ENCODE measurements at regions not wholly inside any gene's neighbourhood (a gene's known extent, or its start where the extent isn't known, plus 50 kb on each side); places are given as distances from the start of the nearest gene placed in this dataset.
"Not testable (repeated sequence)": the region's sequence is repeated elsewhere in the genome, so short reads cannot be mapped to it uniquely, and the experiment has no call there.

DNA sequence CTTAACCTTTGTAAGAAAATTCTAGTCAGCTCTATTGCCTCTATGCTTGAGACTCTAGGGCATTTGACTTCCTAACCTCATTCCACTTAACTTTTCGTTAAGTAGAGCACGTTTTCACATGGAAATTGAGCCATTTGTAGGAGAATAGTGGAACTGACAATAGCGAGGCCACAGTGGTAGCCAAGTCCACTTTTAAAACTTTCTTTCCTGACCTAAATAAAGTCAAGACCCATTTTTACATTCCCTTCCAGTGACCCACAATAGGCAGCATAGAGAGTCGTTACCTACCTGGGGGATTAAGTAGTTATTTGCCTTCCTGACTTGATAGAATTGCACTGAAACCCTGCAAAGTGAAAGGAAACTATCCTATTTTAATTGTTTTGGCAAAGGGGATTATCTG is 386.0 kb upstream of the NECTIN3 start:
- no peak overlapping the region for H3K4me3 Mint-ChIP-seq
- H3K27ac Mint-ChIP-seq, result no peak overlapping the region
- DNase-seq, result no peak
- H3K4me1 ChIP-seq (ENCODE audit: insufficient read depth, low read length), result no peaks in the 10 kb centered on the region
- ChIA-PET POLR2A (ENCODE audit: partially characterized antibody) (no interaction called here), CTCF (ENCODE audit: partially characterized antibody) (no interaction called here)
- intact Hi-C loops (cut with micrococcal nuclease), result no loop called here
- H3K36me3 Mint-ChIP-seq, result no peaks in the 10 kb centered on the region
- H3K9me3 ChIP-seq (ENCODE audit: control insufficient read depth in 1 of 2, low read length in 2 of 2), result no peaks in the 10 kb centered on the region
- peaks cover 0 to 2% (median 0%) of the 10 kb centered on the region in 8 donors for H3K9me3 Mint-ChIP-seq
- peaks cover 6 to 7% of the 10 kb centered on the region in 2 donors for H3K27me3 Mint-ChIP-seq
- peaks cover 0 to 3% (median 0%) of the 10 kb centered on the region in 4 donors for H3K4me1 Mint-ChIP-seq
- no peak overlapping the region for H3K27ac ChIP-seq (ENCODE audit: low read depth, low read length)
- no peaks in the 10 kb centered on the region for H3K27me3 ChIP-seq (ENCODE audit: insufficient read depth, low read length)
- no peak overlapping the region for H3K4me3 ChIP-seq (ENCODE audit: low read length in 2 of 2)
- no peaks in the 10 kb centered on the region for H3K36me3 ChIP-seq (ENCODE audit: insufficient read depth, low read length)

DNA sequence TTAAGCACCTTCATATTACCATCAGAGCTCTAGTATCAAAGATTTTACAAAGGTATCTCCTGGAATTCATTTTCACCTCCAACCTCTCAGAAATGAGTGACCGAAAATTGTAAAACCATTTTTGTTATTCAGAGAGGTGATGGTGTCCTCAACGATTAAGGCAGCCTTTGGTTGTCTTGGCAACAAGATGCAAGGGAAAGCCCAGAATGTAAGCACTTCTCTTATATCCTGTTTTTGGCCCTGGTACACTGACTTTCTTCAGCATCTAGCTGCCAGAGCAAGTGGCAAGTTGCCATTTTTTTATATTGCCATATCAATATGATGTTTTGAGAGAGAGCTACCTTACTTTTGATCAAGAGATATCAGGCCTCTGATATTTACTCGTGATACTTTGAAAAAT is 384.9 kb upstream of the NECTIN3 start:
- Histone ChIP-seq H3K4me3 (ENCODE audit: low read length in 2 of 2) (no peak overlapping the region), H3K9me3 (ENCODE audit: control insufficient read depth in 1 of 2, low read length in 2 of 2) (no peaks in the 10 kb centered on the region), H3K36me3 (ENCODE audit: insufficient read depth, low read length) (no peaks in the 10 kb centered on the region), H3K27ac (ENCODE audit: low read depth, low read length) (no peak overlapping the region), H3K4me1 (ENCODE audit: insufficient read depth, low read length) (no peaks in the 10 kb centered on the region), H3K27me3 (ENCODE audit: insufficient read depth, low read length) (no peaks in the 10 kb centered on the region)
- H3K27me3 Mint-ChIP-seq, result peaks cover 6 to 7% of the 10 kb centered on the region in 2 donors
- H3K27ac Mint-ChIP-seq, result no peak overlapping the region
- peaks cover 0 to 3% (median 0%) of the 10 kb centered on the region in 4 donors for H3K4me1 Mint-ChIP-seq
- CTCF ChIA-PET (ENCODE audit: partially characterized antibody), result no interaction called here
- no peak for DNase-seq
- H3K36me3 Mint-ChIP-seq, result no peaks in the 10 kb centered on the region
- POLR2A ChIA-PET (ENCODE audit: partially characterized antibody), result no interaction called here
- peaks cover 0 to 2% (median 0%) of the 10 kb centered on the region in 8 donors for H3K9me3 Mint-ChIP-seq
- intact Hi-C loops (cut with micrococcal nuclease), result no loop called here
- H3K4me3 Mint-ChIP-seq, result no peak overlapping the region

DNA sequence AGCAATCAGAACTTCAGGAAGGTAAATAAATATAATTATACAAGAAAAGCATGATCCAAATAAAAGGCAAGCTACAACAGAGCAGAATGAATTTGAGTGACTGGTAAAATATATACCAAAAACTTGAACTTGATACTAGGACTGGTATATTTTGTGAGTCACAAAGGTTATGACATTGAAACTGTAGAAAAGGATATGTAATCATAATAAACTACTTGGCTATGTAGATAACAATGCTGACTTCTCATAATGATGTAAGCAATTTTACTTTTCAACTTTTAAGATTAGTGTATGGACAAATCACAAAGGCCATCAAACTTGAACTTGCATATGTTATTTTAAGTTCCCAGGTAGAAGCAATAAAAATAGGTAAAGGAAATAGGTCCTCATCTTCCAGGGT is 384.5 kb upstream of the NECTIN3 start:
- Mint-ChIP-seq H3K9me3 (peaks cover 0 to 2% (median 0%) of the 10 kb centered on the region in 8 donors), H3K4me3 (no peak overlapping the region), H3K27ac (no peak overlapping the region), H3K27me3 (peaks cover 6 to 7% of the 10 kb centered on the region in 2 donors), H3K36me3 (no peaks in the 10 kb centered on the region), H3K4me1 (peaks cover 0 to 3% (median 0%) of the 10 kb centered on the region in 4 donors)
- Histone ChIP-seq H3K27ac (ENCODE audit: low read depth, low read length) (no peak overlapping the region), H3K9me3 (ENCODE audit: control insufficient read depth in 1 of 2, low read length in 2 of 2) (no peaks in the 10 kb centered on the region), H3K4me3 (ENCODE audit: low read length in 2 of 2) (no peak overlapping the region), H3K4me1 (ENCODE audit: insufficient read depth, low read length) (no peaks in the 10 kb centered on the region), H3K36me3 (ENCODE audit: insufficient read depth, low read length) (no peaks in the 10 kb centered on the region), H3K27me3 (ENCODE audit: insufficient read depth, low read length) (no peaks in the 10 kb centered on the region)
- POLR2A ChIA-PET (ENCODE audit: partially characterized antibody), result no interaction called here
- intact Hi-C loops (cut with micrococcal nuclease), result no loop called here
- DNase-seq, result no peak
- CTCF ChIA-PET (ENCODE audit: partially characterized antibody), result no interaction called here

DNA sequence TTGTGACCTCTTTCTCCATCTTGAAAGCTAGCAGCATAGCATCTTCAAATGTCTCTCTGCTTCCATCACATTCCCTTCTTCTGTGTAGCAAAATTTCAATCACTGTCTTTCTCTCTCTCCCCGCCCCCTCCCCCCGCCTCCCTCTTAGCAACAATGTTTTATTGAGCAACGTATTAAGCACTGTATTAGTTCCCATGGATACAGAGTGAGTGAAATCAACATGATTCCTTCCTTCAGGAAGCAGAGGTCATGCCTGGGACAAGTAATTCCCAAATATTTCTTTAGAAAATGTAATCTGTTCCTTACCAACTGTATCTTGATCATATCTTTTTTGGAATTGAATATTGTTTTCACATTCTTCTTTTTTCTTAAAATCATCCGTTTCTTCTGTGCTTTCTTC is 373.7 kb upstream of the NECTIN3 start:
- peaks cover 0 to 7% (median 0%) of the 10 kb centered on the region in 8 donors for H3K9me3 Mint-ChIP-seq
- POLR2A ChIA-PET (ENCODE audit: partially characterized antibody), result no interaction called here
- CTCF ChIA-PET (ENCODE audit: partially characterized antibody), result no interaction called here
- Histone ChIP-seq H3K4me3 (ENCODE audit: low read length in 2 of 2) (no peak overlapping the region), H3K36me3 (ENCODE audit: insufficient read depth, low read length) (no peaks in the 10 kb centered on the region), H3K9me3 (ENCODE audit: control insufficient read depth in 1 of 2, low read length in 2 of 2) (no peaks in the 10 kb centered on the region), H3K27ac (ENCODE audit: low read depth, low read length) (no peak overlapping the region), H3K4me1 (ENCODE audit: insufficient read depth, low read length) (no peaks in the 10 kb centered on the region), H3K27me3 (ENCODE audit: insufficient read depth, low read length) (no peaks in the 10 kb centered on the region)
- no peaks in the 10 kb centered on the region for H3K36me3 Mint-ChIP-seq
- DNase-seq, result no peak
- H3K4me1 Mint-ChIP-seq, result peaks cover 0 to 4% (median 2%) of the 10 kb centered on the region in 4 donors
- H3K27ac Mint-ChIP-seq, result no peak overlapping the region
- H3K4me3 Mint-ChIP-seq, result no peak overlapping the region
- peaks cover 0 to 2% of the 10 kb centered on the region in 2 donors for H3K27me3 Mint-ChIP-seq
- intact Hi-C loops (cut with micrococcal nuclease), result no loop called here

DNA sequence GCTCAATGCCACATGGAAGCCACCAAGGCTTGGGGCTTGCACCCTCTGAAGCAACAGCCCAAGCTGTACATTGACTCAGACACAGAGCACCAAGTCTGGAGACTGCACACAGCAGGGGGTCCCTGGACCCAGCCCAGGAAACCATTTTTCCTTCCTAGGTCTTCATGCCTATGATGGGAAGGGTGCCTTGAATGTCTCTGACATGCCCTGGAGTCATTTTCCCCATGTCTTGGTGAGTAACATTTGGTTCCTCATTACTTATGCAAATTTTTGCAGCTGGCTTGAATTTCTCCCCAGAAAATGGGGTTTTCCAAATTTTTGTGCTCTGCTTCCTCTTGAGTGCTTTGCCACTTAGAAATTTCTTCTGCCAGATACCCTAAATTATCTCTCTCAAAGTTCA is 367.3 kb upstream of the NECTIN3 start:
- H3K27ac ChIP-seq (ENCODE audit: low read depth, low read length); H3K4me1 Mint-ChIP-seq; H3K4me1 ChIP-seq (ENCODE audit: insufficient read depth, low read length); intact Hi-C loops (cut with micrococcal nuclease); H3K4me3 ChIP-seq (ENCODE audit: low read length in 2 of 2); H3K36me3 ChIP-seq (ENCODE audit: insufficient read depth, low read length); H3K36me3 Mint-ChIP-seq; H3K4me3 Mint-ChIP-seq; DNase-seq; H3K9me3 ChIP-seq (ENCODE audit: control insufficient read depth in 1 of 2, low read length in 2 of 2); CTCF ChIA-PET (ENCODE audit: partially characterized antibody); H3K27ac Mint-ChIP-seq; H3K27me3 ChIP-seq (ENCODE audit: insufficient read depth, low read length); POLR2A ChIA-PET (ENCODE audit: partially characterized antibody); H3K27me3 Mint-ChIP-seq: not testable (repeated sequence)
- peaks cover 0 to 11% (median 5%) of the 10 kb centered on the region in 8 donors for H3K9me3 Mint-ChIP-seq

- ChIA-PET POLR2A (ENCODE audit: partially characterized antibody) (no interaction called here), CTCF (ENCODE audit: partially characterized antibody) (no interaction called here)
- Histone ChIP-seq H3K9me3 (ENCODE audit: control insufficient read depth in 1 of 2, low read length in 2 of 2) (no peaks in the 10 kb centered on the region), H3K27me3 (ENCODE audit: insufficient read depth, low read length) (no peaks in the 10 kb centered on the region), H3K4me3 (ENCODE audit: low read length in 2 of 2) (no peak overlapping the region), H3K36me3 (ENCODE audit: insufficient read depth, low read length) (no peaks in the 10 kb centered on the region), H3K4me1 (ENCODE audit: insufficient read depth, low read length) (no peaks in the 10 kb centered on the region), H3K27ac (ENCODE audit: low read depth, low read length) (no peak overlapping the region)
- Mint-ChIP-seq H3K4me1 (no peaks in the 10 kb centered on the region), H3K36me3 (no peaks in the 10 kb centered on the region), H3K27ac (no peak overlapping the region), H3K9me3 (peaks cover 0 to 11% (median 3%) of the 10 kb centered on the region in 8 donors), H3K4me3 (no peak overlapping the region), H3K27me3 (peaks cover 4 to 6% of the 10 kb centered on the region in 2 donors)
- DNase-seq, result no peak
- intact Hi-C loops (cut with micrococcal nuclease), result no loop called here
These were observed 363.5 kb upstream of the NECTIN3 start for GRCh38 chr3:110708156-110708555.

DNA sequence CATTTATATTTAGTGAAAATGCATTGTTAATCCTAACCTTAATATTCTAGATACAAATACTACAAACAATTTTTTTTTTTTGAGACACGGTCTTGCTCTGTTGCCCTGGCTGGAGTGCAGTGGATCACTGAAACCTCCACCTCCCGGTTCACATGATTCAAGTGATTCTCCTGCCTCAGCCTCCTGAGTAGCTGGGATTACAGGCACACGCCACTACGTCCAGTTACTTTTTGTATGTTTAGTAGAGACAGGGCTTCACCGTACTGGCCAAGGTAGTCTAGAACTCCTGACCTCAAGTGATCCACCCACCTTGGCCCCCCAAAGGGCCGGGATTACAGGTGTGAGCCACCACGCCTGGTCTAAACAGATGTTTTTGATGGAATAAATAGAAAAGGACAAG is 361.5 kb upstream of the NECTIN3 start:
- no peaks in the 10 kb centered on the region for H3K36me3 Mint-ChIP-seq

DNA sequence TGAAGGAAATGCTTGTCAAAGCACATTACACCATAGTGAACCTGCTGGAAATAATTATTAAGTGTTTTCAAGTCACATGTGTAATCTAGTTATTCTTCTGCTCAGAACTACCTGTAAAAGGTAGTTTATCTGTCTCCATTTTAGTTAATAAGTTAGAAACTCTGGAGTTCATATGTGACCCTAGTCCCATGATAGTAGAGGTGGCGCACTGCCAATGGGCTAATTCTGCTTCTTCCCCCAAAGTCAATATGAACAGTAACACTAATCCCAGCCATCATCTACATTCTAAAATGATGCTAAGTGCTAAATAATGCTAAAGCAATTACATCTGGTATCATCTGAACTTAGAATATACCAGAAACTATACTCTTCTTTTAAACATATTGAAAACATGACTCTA is 361.0 kb upstream of the NECTIN3 start:
- intact Hi-C loops (cut with micrococcal nuclease), result no loop called here
- no peaks in the 10 kb centered on the region for H3K27me3 ChIP-seq (ENCODE audit: insufficient read depth, low read length)
- no peaks in the 10 kb centered on the region for H3K36me3 ChIP-seq (ENCODE audit: insufficient read depth, low read length)
- DNase-seq, result no peak
- no peak overlapping the region for H3K27ac ChIP-seq (ENCODE audit: low read depth, low read length)
- no peaks in the 10 kb centered on the region for H3K4me1 ChIP-seq (ENCODE audit: insufficient read depth, low read length)
- H3K4me3 ChIP-seq (ENCODE audit: low read length in 2 of 2), result no peak overlapping the region
- no peaks in the 10 kb centered on the region for H3K36me3 Mint-ChIP-seq
- H3K4me3 Mint-ChIP-seq, result no peak overlapping the region
- ChIA-PET POLR2A (ENCODE audit: partially characterized antibody) (no interaction called here), CTCF (ENCODE audit: partially characterized antibody) (no interaction called here)
- H3K4me1 Mint-ChIP-seq, result peaks cover 0 to 1% (median 0%) of the 10 kb centered on the region in 4 donors
- peaks cover 6% of the 10 kb centered on the region in 2 donors for H3K27me3 Mint-ChIP-seq
- no peaks in the 10 kb centered on the region for H3K9me3 ChIP-seq (ENCODE audit: control insufficient read depth in 1 of 2, low read length in 2 of 2)
- H3K9me3 Mint-ChIP-seq, result peaks cover 0 to 3% (median 0%) of the 10 kb centered on the region in 8 donors
- H3K27ac Mint-ChIP-seq, result no peak overlapping the region

More for the DNA sequence above, 361.5 kb upstream of the NECTIN3 start:
- CTCF ChIA-PET (ENCODE audit: partially characterized antibody), result no interaction called here
- Histone ChIP-seq H3K36me3 (ENCODE audit: insufficient read depth, low read length) (no peaks in the 10 kb centered on the region), H3K4me3 (ENCODE audit: low read length in 2 of 2) (no peak overlapping the region), H3K9me3 (ENCODE audit: control insufficient read depth in 1 of 2, low read length in 2 of 2) (no peaks in the 10 kb centered on the region), H3K27ac (ENCODE audit: low read depth, low read length) (no peak overlapping the region), H3K27me3 (ENCODE audit: insufficient read depth, low read length) (no peaks in the 10 kb centered on the region), H3K4me1 (ENCODE audit: insufficient read depth, low read length) (no peaks in the 10 kb centered on the region)
- POLR2A ChIA-PET (ENCODE audit: partially characterized antibody), result no interaction called here
- peaks cover 0 to 1% (median 0%) of the 10 kb centered on the region in 4 donors for H3K4me1 Mint-ChIP-seq
- peaks cover 0 to 4% (median 0%) of the 10 kb centered on the region in 8 donors for H3K9me3 Mint-ChIP-seq
- H3K4me3 Mint-ChIP-seq, result no peak overlapping the region
- H3K27ac Mint-ChIP-seq, result no peak overlapping the region
- no peak for DNase-seq
- peaks cover 6% of the 10 kb centered on the region in 2 donors for H3K27me3 Mint-ChIP-seq
- intact Hi-C loops (cut with micrococcal nuclease), result no loop called here

Measured in CD4-positive, alpha-beta memory T cell (primary cell).